ENCODE measurements at regions not wholly inside any gene's neighbourhood (a gene's known extent, or its start where the extent isn't known, plus 50 kb on each side); places are given as distances from the start of the nearest gene placed in this dataset.

DNA sequence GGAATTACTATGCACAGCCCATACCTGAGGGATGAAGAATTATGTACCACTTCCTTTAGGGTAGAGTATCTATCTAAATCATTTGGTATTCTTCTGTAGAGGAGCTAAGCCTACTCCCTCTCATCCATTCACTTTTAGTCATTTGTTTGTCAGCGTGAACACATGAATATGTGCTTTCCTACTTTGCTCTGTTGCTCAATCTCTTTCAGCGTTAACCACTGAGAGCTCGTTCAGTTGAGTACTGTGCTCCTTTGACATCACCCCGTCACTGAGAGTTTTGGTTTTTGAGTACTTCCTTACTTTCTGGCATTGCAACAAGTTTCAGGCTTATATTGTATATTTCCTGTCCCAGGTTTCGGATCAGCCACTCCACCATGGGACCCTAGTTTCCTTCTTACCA lies 700.6 kb downstream of the NLGN4X start (continued):
- TF ChIP-seq, protein P1, sequence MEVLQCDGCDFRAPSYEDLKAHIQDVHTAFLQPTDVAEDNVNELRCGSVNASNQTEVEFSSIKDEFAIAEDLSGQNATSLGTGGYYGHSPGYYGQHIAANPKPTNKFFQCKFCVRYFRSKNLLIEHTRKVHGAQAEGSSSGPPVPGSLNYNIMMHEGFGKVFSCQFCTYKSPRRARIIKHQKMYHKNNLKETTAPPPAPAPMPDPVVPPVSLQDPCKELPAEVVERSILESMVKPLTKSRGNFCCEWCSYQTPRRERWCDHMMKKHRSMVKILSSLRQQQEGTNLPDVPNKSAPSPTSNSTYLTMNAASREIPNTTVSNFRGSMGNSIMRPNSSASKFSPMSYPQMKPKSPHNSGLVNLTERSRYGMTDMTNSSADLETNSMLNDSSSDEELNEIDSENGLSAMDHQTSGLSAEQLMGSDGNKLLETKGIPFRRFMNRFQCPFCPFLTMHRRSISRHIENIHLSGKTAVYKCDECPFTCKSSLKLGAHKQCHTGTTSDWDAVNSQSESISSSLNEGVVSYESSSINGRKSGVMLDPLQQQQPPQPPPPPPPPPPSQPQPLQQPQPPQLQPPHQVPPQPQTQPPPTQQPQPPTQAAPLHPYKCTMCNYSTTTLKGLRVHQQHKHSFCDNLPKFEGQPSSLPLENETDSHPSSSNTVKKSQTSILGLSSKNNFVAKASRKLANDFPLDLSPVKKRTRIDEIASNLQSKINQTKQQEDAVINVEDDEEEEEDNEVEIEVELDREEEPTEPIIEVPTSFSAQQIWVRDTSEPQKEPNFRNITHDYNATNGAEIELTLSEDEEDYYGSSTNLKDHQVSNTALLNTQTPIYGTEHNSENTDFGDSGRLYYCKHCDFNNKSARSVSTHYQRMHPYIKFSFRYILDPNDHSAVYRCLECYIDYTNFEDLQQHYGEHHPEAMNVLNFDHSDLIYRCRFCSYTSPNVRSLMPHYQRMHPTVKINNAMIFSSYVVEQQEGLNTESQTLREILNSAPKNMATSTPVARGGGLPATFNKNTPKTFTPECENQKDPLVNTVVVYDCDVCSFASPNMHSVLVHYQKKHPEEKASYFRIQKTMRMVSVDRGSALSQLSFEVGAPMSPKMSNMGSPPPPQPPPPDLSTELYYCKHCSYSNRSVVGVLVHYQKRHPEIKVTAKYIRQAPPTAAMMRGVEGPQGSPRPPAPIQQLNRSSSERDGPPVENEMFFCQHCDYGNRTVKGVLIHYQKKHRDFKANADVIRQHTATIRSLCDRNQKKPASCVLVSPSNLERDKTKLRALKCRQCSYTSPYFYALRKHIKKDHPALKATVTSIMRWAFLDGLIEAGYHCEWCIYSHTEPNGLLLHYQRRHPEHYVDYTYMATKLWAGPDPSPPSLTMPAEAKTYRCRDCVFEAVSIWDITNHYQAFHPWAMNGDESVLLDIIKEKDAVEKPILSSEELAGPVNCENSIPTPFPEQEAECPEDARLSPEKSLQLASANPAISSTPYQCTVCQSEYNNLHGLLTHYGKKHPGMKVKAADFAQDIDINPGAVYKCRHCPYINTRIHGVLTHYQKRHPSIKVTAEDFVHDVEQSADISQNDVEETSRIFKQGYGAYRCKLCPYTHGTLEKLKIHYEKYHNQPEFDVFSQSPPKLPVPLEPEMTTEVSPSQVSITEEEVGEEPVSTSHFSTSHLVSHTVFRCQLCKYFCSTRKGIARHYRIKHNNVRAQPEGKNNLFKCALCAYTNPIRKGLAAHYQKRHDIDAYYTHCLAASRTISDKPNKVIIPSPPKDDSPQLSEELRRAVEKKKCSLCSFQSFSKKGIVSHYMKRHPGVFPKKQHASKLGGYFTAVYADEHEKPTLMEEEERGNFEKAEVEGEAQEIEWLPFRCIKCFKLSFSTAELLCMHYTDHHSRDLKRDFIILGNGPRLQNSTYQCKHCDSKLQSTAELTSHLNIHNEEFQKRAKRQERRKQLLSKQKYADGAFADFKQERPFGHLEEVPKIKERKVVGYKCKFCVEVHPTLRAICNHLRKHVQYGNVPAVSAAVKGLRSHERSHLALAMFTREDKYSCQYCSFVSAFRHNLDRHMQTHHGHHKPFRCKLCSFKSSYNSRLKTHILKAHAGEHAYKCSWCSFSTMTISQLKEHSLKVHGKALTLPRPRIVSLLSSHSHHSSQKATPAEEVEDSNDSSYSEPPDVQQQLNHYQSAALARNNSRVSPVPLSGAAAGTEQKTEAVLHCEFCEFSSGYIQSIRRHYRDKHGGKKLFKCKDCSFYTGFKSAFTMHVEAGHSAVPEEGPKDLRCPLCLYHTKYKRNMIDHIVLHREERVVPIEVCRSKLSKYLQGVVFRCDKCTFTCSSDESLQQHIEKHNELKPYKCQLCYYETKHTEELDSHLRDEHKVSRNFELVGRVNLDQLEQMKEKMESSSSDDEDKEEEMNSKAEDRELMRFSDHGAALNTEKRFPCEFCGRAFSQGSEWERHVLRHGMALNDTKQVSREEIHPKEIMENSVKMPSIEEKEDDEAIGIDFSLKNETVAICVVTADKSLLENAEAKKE (CRISPR knock-in tag; IDR thresholded peaks at IDR 0.05): no peak

DNA sequence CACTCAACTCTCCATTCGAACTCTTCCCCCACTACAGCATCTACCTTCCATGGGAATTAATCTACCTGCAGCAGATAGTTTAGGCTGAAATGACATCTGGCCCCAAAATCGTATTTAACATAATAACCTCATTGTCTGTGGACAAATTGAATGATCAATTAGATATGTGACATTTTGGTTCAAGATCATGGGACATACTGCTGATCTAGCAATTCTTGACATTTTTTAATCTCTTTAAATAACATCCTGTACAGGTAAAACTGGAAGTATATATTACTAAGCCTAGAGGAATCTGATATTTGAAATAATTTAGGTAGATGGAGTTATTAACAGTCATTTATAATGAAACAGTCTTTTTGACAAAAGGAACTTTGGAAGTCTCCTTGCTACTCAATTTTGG lies 702.5 kb downstream of the NLGN4X start:
- no peaks in the 10 kb centered on the region for H3K79me2 ChIP-seq (replicated peaks; ENCODE audit: insufficient read depth)
- H3K4me3 ChIP-seq: no peak overlapping the region
- no peak overlapping the region for H3K27ac ChIP-seq (ENCODE audit: low read depth)
- no peaks in the 10 kb centered on the region for H3K9me3 Mint-ChIP-seq
- ATAC-seq (no peak), DNase-seq (ENCODE audit: low spot score) (no peak)
- no peaks in the 10 kb centered on the region for H3K27me3 ChIP-seq (ENCODE audit: insufficient read depth)
- no peaks in the 10 kb centered on the region for H3K9me2 ChIP-seq (ENCODE audit: insufficient read depth)
- H3K36me3 ChIP-seq (ENCODE audit: insufficient read depth): no peaks in the 10 kb centered on the region
- H3K4me1 Mint-ChIP-seq: no peaks in the 10 kb centered on the region
- H4K20me1 ChIP-seq (replicated peaks; ENCODE audit: insufficient read depth): no peaks in the 10 kb centered on the region
- no peak overlapping the region for H3K27ac Mint-ChIP-seq
- no peak overlapping the region for H3K4me3 Mint-ChIP-seq
- no peaks in the 10 kb centered on the region for H3K27me3 Mint-ChIP-seq (ENCODE audit: insufficient read depth, low read depth, poor library complexity)
- no peaks in the 10 kb centered on the region for H3K4me1 ChIP-seq (ENCODE audit: insufficient read depth)
- no peaks in the 10 kb centered on the region for H3K36me3 Mint-ChIP-seq (ENCODE audit: low read depth)
- H3F3A ChIP-seq (replicated peaks; ENCODE audit: low read depth): no peaks in the 10 kb centered on the region
- H2AFZ ChIP-seq: no peak overlapping the region
- no peak overlapping the region for H3K4me2 ChIP-seq
- TF ChIP-seq, protein P2, sequence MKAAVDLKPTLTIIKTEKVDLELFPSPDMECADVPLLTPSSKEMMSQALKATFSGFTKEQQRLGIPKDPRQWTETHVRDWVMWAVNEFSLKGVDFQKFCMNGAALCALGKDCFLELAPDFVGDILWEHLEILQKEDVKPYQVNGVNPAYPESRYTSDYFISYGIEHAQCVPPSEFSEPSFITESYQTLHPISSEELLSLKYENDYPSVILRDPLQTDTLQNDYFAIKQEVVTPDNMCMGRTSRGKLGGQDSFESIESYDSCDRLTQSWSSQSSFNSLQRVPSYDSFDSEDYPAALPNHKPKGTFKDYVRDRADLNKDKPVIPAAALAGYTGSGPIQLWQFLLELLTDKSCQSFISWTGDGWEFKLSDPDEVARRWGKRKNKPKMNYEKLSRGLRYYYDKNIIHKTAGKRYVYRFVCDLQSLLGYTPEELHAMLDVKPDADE (IDR thresholded peaks at IDR 0.05): no peak
- TF ChIP-seq STAT1 (IDR thresholded peaks at IDR 0.05; ENCODE audit: unreplicated experiment) (no peak), EZH2phosphoT487 (IDR thresholded peaks at IDR 0.05; ENCODE audit: unreplicated experiment) (no peak), CREB1 (CRISPR knock-in tag; IDR thresholded peaks at IDR 0.05; ENCODE audit: low read depth) (no peak)
- TF ChIP-seq, protein P3, sequence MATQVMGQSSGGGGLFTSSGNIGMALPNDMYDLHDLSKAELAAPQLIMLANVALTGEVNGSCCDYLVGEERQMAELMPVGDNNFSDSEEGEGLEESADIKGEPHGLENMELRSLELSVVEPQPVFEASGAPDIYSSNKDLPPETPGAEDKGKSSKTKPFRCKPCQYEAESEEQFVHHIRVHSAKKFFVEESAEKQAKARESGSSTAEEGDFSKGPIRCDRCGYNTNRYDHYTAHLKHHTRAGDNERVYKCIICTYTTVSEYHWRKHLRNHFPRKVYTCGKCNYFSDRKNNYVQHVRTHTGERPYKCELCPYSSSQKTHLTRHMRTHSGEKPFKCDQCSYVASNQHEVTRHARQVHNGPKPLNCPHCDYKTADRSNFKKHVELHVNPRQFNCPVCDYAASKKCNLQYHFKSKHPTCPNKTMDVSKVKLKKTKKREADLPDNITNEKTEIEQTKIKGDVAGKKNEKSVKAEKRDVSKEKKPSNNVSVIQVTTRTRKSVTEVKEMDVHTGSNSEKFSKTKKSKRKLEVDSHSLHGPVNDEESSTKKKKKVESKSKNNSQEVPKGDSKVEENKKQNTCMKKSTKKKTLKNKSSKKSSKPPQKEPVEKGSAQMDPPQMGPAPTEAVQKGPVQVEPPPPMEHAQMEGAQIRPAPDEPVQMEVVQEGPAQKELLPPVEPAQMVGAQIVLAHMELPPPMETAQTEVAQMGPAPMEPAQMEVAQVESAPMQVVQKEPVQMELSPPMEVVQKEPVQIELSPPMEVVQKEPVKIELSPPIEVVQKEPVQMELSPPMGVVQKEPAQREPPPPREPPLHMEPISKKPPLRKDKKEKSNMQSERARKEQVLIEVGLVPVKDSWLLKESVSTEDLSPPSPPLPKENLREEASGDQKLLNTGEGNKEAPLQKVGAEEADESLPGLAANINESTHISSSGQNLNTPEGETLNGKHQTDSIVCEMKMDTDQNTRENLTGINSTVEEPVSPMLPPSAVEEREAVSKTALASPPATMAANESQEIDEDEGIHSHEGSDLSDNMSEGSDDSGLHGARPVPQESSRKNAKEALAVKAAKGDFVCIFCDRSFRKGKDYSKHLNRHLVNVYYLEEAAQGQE (IDR thresholded peaks at IDR 0.05; ENCODE audit: unreplicated experiment): no peak
- TF ChIP-seq, protein P4, sequence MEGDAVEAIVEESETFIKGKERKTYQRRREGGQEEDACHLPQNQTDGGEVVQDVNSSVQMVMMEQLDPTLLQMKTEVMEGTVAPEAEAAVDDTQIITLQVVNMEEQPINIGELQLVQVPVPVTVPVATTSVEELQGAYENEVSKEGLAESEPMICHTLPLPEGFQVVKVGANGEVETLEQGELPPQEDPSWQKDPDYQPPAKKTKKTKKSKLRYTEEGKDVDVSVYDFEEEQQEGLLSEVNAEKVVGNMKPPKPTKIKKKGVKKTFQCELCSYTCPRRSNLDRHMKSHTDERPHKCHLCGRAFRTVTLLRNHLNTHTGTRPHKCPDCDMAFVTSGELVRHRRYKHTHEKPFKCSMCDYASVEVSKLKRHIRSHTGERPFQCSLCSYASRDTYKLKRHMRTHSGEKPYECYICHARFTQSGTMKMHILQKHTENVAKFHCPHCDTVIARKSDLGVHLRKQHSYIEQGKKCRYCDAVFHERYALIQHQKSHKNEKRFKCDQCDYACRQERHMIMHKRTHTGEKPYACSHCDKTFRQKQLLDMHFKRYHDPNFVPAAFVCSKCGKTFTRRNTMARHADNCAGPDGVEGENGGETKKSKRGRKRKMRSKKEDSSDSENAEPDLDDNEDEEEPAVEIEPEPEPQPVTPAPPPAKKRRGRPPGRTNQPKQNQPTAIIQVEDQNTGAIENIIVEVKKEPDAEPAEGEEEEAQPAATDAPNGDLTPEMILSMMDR (conservative IDR thresholded peaks at IDR 0.05; ENCODE audit: low read depth in 2 of 2): no peak
